ENCODE measurements at regions not wholly inside any gene's neighbourhood (a gene's known extent, or its start where the extent isn't known, plus 50 kb on each side); places are given as distances from the start of the nearest gene placed in this dataset.

GRCh38 chr4:137694138-137694537 is 161.8 kb upstream of the PCDH18 start:
- no peaks in the 10 kb centered on the region for H3K27me3 ChIP-seq (ENCODE audit: low read depth)
- H3K27ac ChIP-seq (replicated peaks) = no peak overlapping the region
- no peak overlapping the region for H3K4me3 ChIP-seq
- peaks cover 4% of the 10 kb centered on the region for H3K4me1 ChIP-seq
- DNase-seq = peak; percentile 37
- H3K9me3 ChIP-seq (replicated peaks) = no peaks in the 10 kb centered on the region
- no peaks in the 10 kb centered on the region for H3K36me3 ChIP-seq
- intact Hi-C loops (cut with micrococcal nuclease) = no loop called here
- no peak for TF ChIP-seq CTCF (IDR thresholded peaks at IDR 0.05; ENCODE audit: borderline replicate concordance)

GRCh38 chr4:137693641-137694040 is 161.3 kb upstream of the PCDH18 start:
- H3K27me3 ChIP-seq (ENCODE audit: low read depth) = no peaks in the 10 kb centered on the region
- intact Hi-C loops (cut with micrococcal nuclease) = no loop called here
- no peak for TF ChIP-seq CTCF (IDR thresholded peaks at IDR 0.05; ENCODE audit: borderline replicate concordance)
- DNase-seq = no peak
- H3K27ac ChIP-seq (replicated peaks) = no peak overlapping the region
- no peaks in the 10 kb centered on the region for H3K36me3 ChIP-seq
- peaks cover 4% of the 10 kb centered on the region for H3K4me1 ChIP-seq
- no peaks in the 10 kb centered on the region for H3K9me3 ChIP-seq (replicated peaks)
- no peak overlapping the region for H3K4me3 ChIP-seq

- Histone ChIP-seq H3K9me3 (replicated peaks) (no peaks in the 10 kb centered on the region), H3K27me3 (ENCODE audit: low read depth) (no peaks in the 10 kb centered on the region), H3K4me1 (peaks cover 4% of the 10 kb centered on the region), H3K27ac (replicated peaks) (no peak overlapping the region), H3K4me3 (no peak overlapping the region), H3K36me3 (no peaks in the 10 kb centered on the region)
- TF ChIP-seq CTCF (IDR thresholded peaks at IDR 0.05; ENCODE audit: borderline replicate concordance) = no peak
- intact Hi-C loops (cut with micrococcal nuclease) = no loop called here
- DNase-seq = no peak
Measured at GRCh38 chr4:137692205-137692604, 159.9 kb upstream of the PCDH18 start.

- H3K27me3 ChIP-seq (ENCODE audit: low read depth) = no peaks in the 10 kb centered on the region
- H3K36me3 ChIP-seq = no peaks in the 10 kb centered on the region
- H3K9me3 ChIP-seq (replicated peaks) = no peaks in the 10 kb centered on the region
- TF ChIP-seq CTCF (IDR thresholded peaks at IDR 0.05; ENCODE audit: borderline replicate concordance) = no peak
- intact Hi-C loops (cut with micrococcal nuclease) = no loop called here
- H3K27ac ChIP-seq (replicated peaks) = no peak overlapping the region
- H3K4me1 ChIP-seq = peaks cover 1% of the 10 kb centered on the region
- DNase-seq = no peak
- no peak overlapping the region for H3K4me3 ChIP-seq
Measured at GRCh38 chr4:137688651-137689050, 156.4 kb upstream of the PCDH18 start.

GRCh38 chr4:137685357-137685756 is 153.1 kb upstream of the PCDH18 start:
- Histone ChIP-seq H3K27me3 (ENCODE audit: low read depth) (no peaks in the 10 kb centered on the region), H3K4me3 (no peak overlapping the region), H3K36me3 (no peaks in the 10 kb centered on the region), H3K9me3 (replicated peaks) (no peaks in the 10 kb centered on the region), H3K27ac (replicated peaks) (no peak overlapping the region), H3K4me1 (no peaks in the 10 kb centered on the region)
- intact Hi-C loops (cut with micrococcal nuclease) = no loop called here
- TF ChIP-seq CTCF (IDR thresholded peaks at IDR 0.05; ENCODE audit: borderline replicate concordance) = no peak
- DNase-seq = no peak

GRCh38 chr4:137681081-137681480 is 148.8 kb upstream of the PCDH18 start:
- H3K4me1 ChIP-seq = no peaks in the 10 kb centered on the region
- H3K27ac ChIP-seq (replicated peaks) = no peak overlapping the region
- H3K27me3 ChIP-seq (ENCODE audit: low read depth) = no peaks in the 10 kb centered on the region
- no peak overlapping the region for H3K4me3 ChIP-seq
- intact Hi-C loops (cut with micrococcal nuclease) = no loop called here
- H3K36me3 ChIP-seq = no peaks in the 10 kb centered on the region
- no peak for DNase-seq
- no peaks in the 10 kb centered on the region for H3K9me3 ChIP-seq (replicated peaks)
- TF ChIP-seq CTCF (IDR thresholded peaks at IDR 0.05; ENCODE audit: borderline replicate concordance) = no peak

Data from left ventricle myocardium inferior (tissue), 1 donor.